Caco-2 (cell line): ENCODE measurements at regions not wholly inside any gene's neighbourhood (a gene's known extent, or its start where the extent isn't known, plus 50 kb on each side); places are given as distances from the start of the nearest gene placed in this dataset.

Source experiments
- BruUV-seq: library from RNA; stranded (reverse); fragments of 400-500 nt; replicated peaks from 2 replicates; lab custom pipeline; 2021; lab: Mats Ljungman, UMichigan
- CTCF ChIA-PET: fragments of 300-600 bp; sonication (Branson Sonifier 250); formaldehyde crosslinking; loops from one replicate; lab custom pipeline; 2022; ENCODE audit warnings: antibody characterized with exemption; lab: Charles Lee
- POLR2A ChIA-PET: fragments of 300-600 bp; sonication (Branson Sonifier 250); formaldehyde crosslinking; loops from one replicate; lab custom pipeline; 2022; ENCODE audit warnings: antibody characterized with exemption; lab: Charles Lee
- DNase-seq, 2 experiments: peaks; one replicate each; pipeline versions ENCODE4 v3.0.0 to v3.0.0-alpha.2; 2020 to 2022
- H3K27me3 ChIP-seq: replicated peaks from 2 replicates; pipeline ENCODE4 v1.6.0; 2011; ENCODE audit warnings: low read length; ENCODE audit not compliant: control insufficient read depth, insufficient read depth
- H3K36me3 ChIP-seq: 2 replicates; pipeline ENCODE4 v1.5.1; 2011; ENCODE audit warnings: low read length; ENCODE audit not compliant: control insufficient read depth, insufficient read depth
- H3K4me1 ChIP-seq: fragments of 250-450 bp; sonication (Bioruptor Pico); 2 replicates; pipeline ENCODE4 v1.5.1; 2020; ENCODE audit warnings: mild to moderate bottlenecking
- H3K4me3 ChIP-seq: 2 replicates; pipeline ENCODE4 v1.5.1; 2011; ENCODE audit warnings: low read depth, mild to moderate bottlenecking, control low read depth, low read length
- H3K9me3 ChIP-seq: fragments of 250-450 bp; sonication (Bioruptor Pico); 2 replicates; pipeline ENCODE4 v1.5.1; 2020; ENCODE audit warnings: mild to moderate bottlenecking, moderate library complexity
- H3K27ac Mint-ChIP-seq: one replicate; pipeline ENCODE4 v1.8.0; 2022; ENCODE audit warnings: mixed read lengths; ENCODE audit not compliant: unreplicated experiment
- H3K27me3 Mint-ChIP-seq: one replicate; pipeline ENCODE4 v1.8.0; 2022; ENCODE audit warnings: mixed read lengths; ENCODE audit not compliant: insufficient read depth, unreplicated experiment
- H3K36me3 Mint-ChIP-seq: one replicate; pipeline ENCODE4 v1.8.0; 2022; ENCODE audit warnings: mild to moderate bottlenecking, mixed read lengths; ENCODE audit not compliant: insufficient read depth, unreplicated experiment
- H3K4me1 Mint-ChIP-seq: one replicate; pipeline ENCODE4 v1.8.0; 2022; ENCODE audit warnings: low read depth, mixed read lengths; ENCODE audit not compliant: unreplicated experiment
- H3K4me3 Mint-ChIP-seq: one replicate; pipeline ENCODE4 v1.8.0; 2022; ENCODE audit warnings: mild to moderate bottlenecking, moderate library complexity, mixed read lengths; ENCODE audit not compliant: unreplicated experiment
- H3K9me3 Mint-ChIP-seq: one replicate; pipeline ENCODE4 v1.8.0; 2022; ENCODE audit warnings: mixed read lengths; ENCODE audit not compliant: unreplicated experiment
- CTCF ChIP-seq, 2 experiments: fragments of 200-600 bp in 1 of 2; IDR thresholded peaks; 1 replicate in 1 of 2; 2 replicates in 1 of 2; pipeline versions ENCODE4 v1.5.1 to v1.8.0; 2011 to 2022; ENCODE audit warnings: antibody characterized with exemption in 1 of 2, control low read depth in 1 of 2, inconsistent platforms in 1 of 2, low read depth in 1 of 2, low read length in 1 of 2, mild to moderate bottlenecking in 1 of 2, moderate library complexity in 1 of 2; ENCODE audit not compliant: insufficient read depth in 1 of 2, severe bottlenecking in 1 of 2, unreplicated experiment in 1 of 2
- intact Hi-C: fragments of 100-400 bp; cut with micrococcal nuclease; formaldehyde crosslinking; loops from one replicate; pipeline ENCODE4 v1.10.0; 2022; ENCODE audit not compliant: unreplicated experiment

- H3K27me3 ChIP-seq, result no peaks in the 10 kb centered on the region
- H3K36me3 Mint-ChIP-seq, result no peaks in the 10 kb centered on the region
- no peak for DNase-seq
- no peak overlapping the region for H3K4me3 Mint-ChIP-seq
- peaks cover 10% of the 10 kb centered on the region for H3K9me3 Mint-ChIP-seq
- no peaks in the 10 kb centered on the region for H3K36me3 ChIP-seq
- intact Hi-C loops, result no loop called here
- BruUV-seq, result no TSS peak
- CTCF ChIA-PET, result no interaction called here
- no peak overlapping the region for H3K27ac Mint-ChIP-seq
- no peak for TF ChIP-seq CTCF (IDR thresholded peaks at IDR 0.05; ENCODE audit: insufficient read depth in 1 of 2, low read depth in 1 of 2, low read length in 1 of 2, severe bottlenecking in 1 of 2, unreplicated experiment in 1 of 2)
- no peak overlapping the region for H3K4me3 ChIP-seq
- H3K9me3 ChIP-seq, result no peaks in the 10 kb centered on the region
- no peaks in the 10 kb centered on the region for H3K27me3 Mint-ChIP-seq
- no peaks in the 10 kb centered on the region for H3K4me1 Mint-ChIP-seq
- POLR2A ChIA-PET, result no interaction called here
- H3K4me1 ChIP-seq, result no peaks in the 10 kb centered on the region
Measured at GRCh38 chr4:161273607-161274006, 890.2 kb downstream of the FSTL5 start.

GRCh38 chr4:161260819-161261218, 903.0 kb downstream of the FSTL5 start:
- Histone ChIP-seq H3K4me1 (no peaks in the 10 kb centered on the region), H3K9me3 (no peaks in the 10 kb centered on the region; the same call in 1 of the 2 replicates), H3K27me3 (no peaks in the 10 kb centered on the region), H3K4me3 (no peak overlapping the region), H3K36me3 (no peaks in the 10 kb centered on the region)
- Mint-ChIP-seq H3K9me3 (no peaks in the 10 kb centered on the region), H3K27ac (no peak overlapping the region), H3K36me3 (no peaks in the 10 kb centered on the region), H3K4me3 (no peak overlapping the region), H3K4me1 (no peaks in the 10 kb centered on the region), H3K27me3 (peaks cover 3% of the 10 kb centered on the region)
- DNase-seq, result no peak
- POLR2A ChIA-PET, result no interaction called here
- no TSS peak for BruUV-seq
- intact Hi-C loops, result no loop called here
- no peak for TF ChIP-seq CTCF (IDR thresholded peaks at IDR 0.05; ENCODE audit: insufficient read depth in 1 of 2, low read depth in 1 of 2, low read length in 1 of 2, severe bottlenecking in 1 of 2, unreplicated experiment in 1 of 2)
- CTCF ChIA-PET, result no interaction called here

GRCh38 chr4:161256716-161257115, 907.1 kb downstream of the FSTL5 start:
- CTCF ChIA-PET, result no interaction called here
- H3K4me1 Mint-ChIP-seq, result no peaks in the 10 kb centered on the region
- no peaks in the 10 kb centered on the region for H3K9me3 Mint-ChIP-seq
- no peaks in the 10 kb centered on the region for H3K4me1 ChIP-seq
- intact Hi-C loops, result loop anchor here (2.0 to 10.0 kb wide), 3 partner anchors 64 to 908 kb away; partner anchors contain the start of gene FSTL5
- no peaks in the 10 kb centered on the region for H3K27me3 ChIP-seq
- H3K4me3 ChIP-seq, result no peak overlapping the region
- DNase-seq, result peak in 1 of 2 experiments; percentile 10
- H3K27me3 Mint-ChIP-seq, result no peaks in the 10 kb centered on the region
- no peaks in the 10 kb centered on the region for H3K36me3 ChIP-seq
- no peak for TF ChIP-seq CTCF (IDR thresholded peaks at IDR 0.05; ENCODE audit: insufficient read depth in 1 of 2, low read depth in 1 of 2, low read length in 1 of 2, severe bottlenecking in 1 of 2, unreplicated experiment in 1 of 2)
- BruUV-seq, result no TSS peak
- no peak overlapping the region for H3K27ac Mint-ChIP-seq
- no peaks in the 10 kb centered on the region for H3K36me3 Mint-ChIP-seq
- H3K4me3 Mint-ChIP-seq, result no peak overlapping the region
- POLR2A ChIA-PET, result no interaction called here
- H3K9me3 ChIP-seq, result no peaks in the 10 kb centered on the region; the same call in 1 of the 2 replicates
